OCI-LY1 (cell line): ENCODE measurements at regions not wholly inside any gene's neighbourhood (a gene's known extent, or its start where the extent isn't known, plus 50 kb on each side); places are given as distances from the start of the nearest gene placed in this dataset.

Source experiments
- H2AFZ ChIP-seq: fragments of 200-600 bp; sonication (generic), shearing (Covaris generic); 2 replicates; pipeline ENCODE4 v1.6.0; 2014; ENCODE audit warnings: antibody characterized with exemption, mild to moderate bottlenecking, low read length
- H3F3A ChIP-seq: fragments of 200-600 bp; sonication (generic), shearing (Covaris generic); 2 replicates; pipeline ENCODE4 v1.6.0; 2014; ENCODE audit warnings: mild to moderate bottlenecking, antibody characterized with exemption, low read length, moderate library complexity; ENCODE audit not compliant: insufficient read depth
- H3K27ac ChIP-seq: fragments of 200-600 bp; sonication (generic); 2 replicates; pipeline ENCODE4 v1.5.1; 2014; ENCODE audit warnings: low read length, mixed run types, mild to moderate bottlenecking, low read depth; ENCODE audit not compliant: poor library complexity, severe bottlenecking
- H3K27me3 ChIP-seq: fragments of 200-600 bp; sonication (generic); 2 replicates; pipeline ENCODE4 v1.6.0; 2014; ENCODE audit warnings: antibody characterized with exemption, mild to moderate bottlenecking, low read length, moderate library complexity; ENCODE audit not compliant: insufficient read depth
- H3K36me3 ChIP-seq: fragments of 200-600 bp; sonication (generic); 2 replicates; pipeline ENCODE4 v1.6.1; 2014; ENCODE audit warnings: mild to moderate bottlenecking, antibody characterized with exemption, low read length, moderate library complexity, mixed read lengths; ENCODE audit not compliant: insufficient read depth
- H3K4me1 ChIP-seq: fragments of 200-600 bp; sonication (generic); 2 replicates; pipeline ENCODE4 v1.5.1; 2014; ENCODE audit warnings: mild to moderate bottlenecking, low read length, moderate library complexity; ENCODE audit not compliant: insufficient read depth, severe bottlenecking
- H3K4me2 ChIP-seq: fragments of 200-600 bp; sonication (generic), shearing (Covaris generic); 2 replicates; pipeline ENCODE4 v1.6.1; 2014; ENCODE audit warnings: low read length
- H3K4me3 ChIP-seq: fragments of 200-600 bp; sonication (generic); 2 replicates; pipeline ENCODE4 v1.5.1; 2014; ENCODE audit warnings: low read length, low read depth, mild to moderate bottlenecking, mixed read lengths; ENCODE audit not compliant: poor library complexity, severe bottlenecking
- H3K79me2 ChIP-seq: fragments of 200-600 bp; shearing (Covaris generic); 2 replicates; pipeline ENCODE4 v1.6.1; 2016; ENCODE audit warnings: mixed run types, low read length, mixed read lengths; ENCODE audit not compliant: insufficient read depth
- H3K9ac ChIP-seq: fragments of 200-600 bp; sonication (generic), shearing (Covaris generic); 2 replicates; pipeline ENCODE4 v1.6.1; 2014; ENCODE audit warnings: mild to moderate bottlenecking, low read length, mixed read lengths
- H3K9me2 ChIP-seq: fragments of 200-600 bp; sonication (generic), shearing (Covaris generic); 2 replicates; pipeline ENCODE4 v1.6.1; 2014; ENCODE audit warnings: low read depth, mild to moderate bottlenecking, low read length, mixed read lengths
- H3K9me3 ChIP-seq: fragments of 200-600 bp; shearing (Covaris generic); 2 replicates; pipeline ENCODE4 v1.6.1; 2014; ENCODE audit warnings: low read length, mixed read lengths
- H4K20me1 ChIP-seq: fragments of 200-600 bp; sonication (generic), shearing (Covaris generic); 2 replicates; pipeline ENCODE4 v1.6.0; 2016; ENCODE audit warnings: mild to moderate bottlenecking, low read length; ENCODE audit not compliant: insufficient read depth
- CTCF ChIP-seq: fragments of 200-600 bp; sonication (generic), shearing (Covaris generic); IDR thresholded peaks from 2 replicates; pipeline ENCODE4 v1.5.1; 2017; ENCODE audit warnings: mild to moderate bottlenecking, antibody characterized with exemption, low read length, moderate library complexity, mixed read lengths
- EZH2 ChIP-seq: fragments of 200-600 bp; sonication (generic), shearing (Covaris generic); IDR thresholded peaks from 2 replicates; pipeline ENCODE4 v1.8.0; 2017; ENCODE audit warnings: borderline replicate concordance, mixed run types, mild to moderate bottlenecking, antibody characterized with exemption, low read length, moderate library complexity, mixed read lengths

GRCh38 chr11:33594188-33594587 lies 106.4 kb downstream of the C11orf91 start:
- Histone ChIP-seq H3K36me3 (no peaks in the 10 kb centered on the region), H3K79me2 (no peaks in the 10 kb centered on the region), H4K20me1 (no peaks in the 10 kb centered on the region), H3K4me1 (no peaks in the 10 kb centered on the region), H3K9me3 (no peaks in the 10 kb centered on the region), H3K9ac (no peak overlapping the region), H2AFZ (no peak overlapping the region), H3K4me2 (no peak overlapping the region), H3K9me2 (no peaks in the 10 kb centered on the region), H3K27ac (no peak overlapping the region), H3K27me3 (no peaks in the 10 kb centered on the region), H3F3A (no peaks in the 10 kb centered on the region), H3K4me3 (no peak overlapping the region)
- TF ChIP-seq EZH2 (no peak), CTCF (no peak)

- H3K9me3 ChIP-seq = no peaks in the 10 kb centered on the region
- no peaks in the 10 kb centered on the region for H3K4me1 ChIP-seq
- no peak overlapping the region for H3K4me3 ChIP-seq
- H3K27me3 ChIP-seq = no peaks in the 10 kb centered on the region
- no peaks in the 10 kb centered on the region for H4K20me1 ChIP-seq
- no peak overlapping the region for H3K27ac ChIP-seq
- no peak for TF ChIP-seq CTCF
- no peak for TF ChIP-seq EZH2
- no peak overlapping the region for H3K4me2 ChIP-seq
- H3K36me3 ChIP-seq = no peaks in the 10 kb centered on the region
- H3K79me2 ChIP-seq = no peaks in the 10 kb centered on the region
- H3F3A ChIP-seq = no peaks in the 10 kb centered on the region
- H2AFZ ChIP-seq = no peak overlapping the region
- H3K9ac ChIP-seq = no peak overlapping the region
- no peaks in the 10 kb centered on the region for H3K9me2 ChIP-seq
Measured at GRCh38 chr11:33590441-33590840, 110.2 kb downstream of the C11orf91 start.

DNA sequence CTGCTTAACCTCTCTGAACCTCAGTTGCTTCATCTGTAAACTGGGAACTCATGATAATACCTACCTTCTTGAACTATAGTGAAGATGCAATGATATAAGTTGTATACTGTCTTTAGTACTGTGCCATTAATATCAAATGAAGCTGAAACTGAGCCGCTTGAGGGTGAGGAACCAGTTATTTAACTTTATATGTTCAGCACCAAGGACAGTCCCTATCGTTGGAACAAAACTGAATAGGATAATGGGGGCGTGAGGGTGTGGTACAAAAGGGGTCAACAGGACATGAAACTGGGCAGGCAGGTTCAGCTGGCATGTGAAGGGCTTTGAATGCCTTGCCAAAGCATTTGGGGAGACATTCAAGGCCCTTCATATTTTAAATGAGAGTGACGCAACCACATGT lies 112.6 kb downstream of the C11orf91 start:
- no peaks in the 10 kb centered on the region for H3K36me3 ChIP-seq
- H3F3A ChIP-seq = no peaks in the 10 kb centered on the region
- H3K9ac ChIP-seq = no peak overlapping the region
- H3K9me2 ChIP-seq = no peaks in the 10 kb centered on the region
- H2AFZ ChIP-seq = no peak overlapping the region
- H4K20me1 ChIP-seq = no peaks in the 10 kb centered on the region
- H3K27me3 ChIP-seq = no peaks in the 10 kb centered on the region
- H3K79me2 ChIP-seq = no peaks in the 10 kb centered on the region
- H3K27ac ChIP-seq = no peak overlapping the region
- no peak overlapping the region for H3K4me2 ChIP-seq
- no peaks in the 10 kb centered on the region for H3K9me3 ChIP-seq
- H3K4me3 ChIP-seq = no peak overlapping the region
- TF ChIP-seq EZH2 (no peak), CTCF (no peak)
- H3K4me1 ChIP-seq = no peaks in the 10 kb centered on the region
